ENCODE measurements at regions not wholly inside any gene's neighbourhood (a gene's known extent, or its start where the extent isn't known, plus 50 kb on each side); places are given as distances from the start of the nearest gene placed in this dataset.
"Not testable (repeated sequence)": the region's sequence is repeated elsewhere in the genome, so short reads cannot be mapped to it uniquely, and the experiment has no call there.

DNA sequence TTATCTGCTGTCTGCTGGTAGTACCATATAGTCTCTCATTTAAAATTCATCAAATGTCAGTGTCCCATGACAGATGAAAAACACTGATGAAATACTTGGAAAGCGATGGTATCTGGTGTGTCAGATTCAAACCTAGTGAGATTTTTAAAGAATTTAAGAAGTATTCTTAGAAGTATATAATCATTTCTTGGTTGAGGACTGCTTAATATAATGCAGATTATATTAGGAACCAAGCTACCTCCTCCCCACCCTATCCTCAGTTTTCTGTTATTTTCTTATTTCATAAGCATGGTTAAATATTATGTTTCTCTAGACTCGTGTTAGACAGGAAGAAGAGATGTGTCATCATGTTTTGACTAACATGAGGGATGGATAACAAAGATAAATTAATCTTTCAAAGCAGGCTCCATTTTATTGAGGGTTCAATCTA, 118.5 kb downstream of the GLUD2 start:
- intact Hi-C loops (cut with DNase I) = no loop called here
- no peak for DNase-seq (ENCODE audit: low spot score)

DNA sequence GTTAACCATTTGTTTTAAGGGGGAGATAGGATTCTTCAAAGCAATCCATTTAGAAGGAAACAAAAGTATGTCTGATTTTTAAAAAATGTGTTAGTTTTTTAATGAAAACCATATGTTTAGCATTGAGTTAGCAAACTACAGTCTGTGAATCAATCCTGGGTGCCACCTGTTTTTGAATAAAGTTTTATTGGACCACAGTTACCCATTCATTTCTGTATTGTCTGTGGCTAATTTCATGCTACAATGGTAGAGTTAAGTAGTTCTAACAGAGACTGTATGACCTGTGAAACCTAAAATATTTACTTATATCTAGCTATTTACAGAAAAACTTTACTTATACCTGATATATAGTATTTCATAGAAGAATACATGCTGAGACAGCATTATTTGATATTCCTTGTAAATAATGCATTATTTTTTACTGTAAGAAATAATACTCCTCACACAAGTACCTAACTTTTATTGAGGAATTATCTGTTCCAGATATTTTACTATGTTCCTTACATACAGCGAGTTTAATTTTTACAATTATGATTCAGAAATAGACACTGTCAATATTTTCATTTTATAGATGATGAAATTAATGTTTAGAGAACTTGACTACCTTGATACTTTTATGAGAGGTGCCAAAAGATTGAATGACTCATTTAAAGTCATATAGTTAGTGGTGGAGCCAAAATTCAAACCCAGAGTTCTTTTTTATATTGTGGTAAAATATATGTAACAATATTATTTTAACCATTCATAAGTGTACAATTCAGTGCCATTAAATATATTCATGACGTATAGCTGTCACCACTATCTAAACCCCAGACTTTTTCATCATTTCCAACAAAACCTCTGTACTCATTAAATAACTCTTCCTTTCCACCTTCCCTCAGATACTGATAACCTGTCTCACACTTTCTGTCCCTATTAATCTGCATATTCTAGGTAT, 122.0 kb downstream of the GLUD2 start:
- intact Hi-C loops (cut with DNase I) = no loop called here
- no peak for DNase-seq (ENCODE audit: low spot score)

DNA sequence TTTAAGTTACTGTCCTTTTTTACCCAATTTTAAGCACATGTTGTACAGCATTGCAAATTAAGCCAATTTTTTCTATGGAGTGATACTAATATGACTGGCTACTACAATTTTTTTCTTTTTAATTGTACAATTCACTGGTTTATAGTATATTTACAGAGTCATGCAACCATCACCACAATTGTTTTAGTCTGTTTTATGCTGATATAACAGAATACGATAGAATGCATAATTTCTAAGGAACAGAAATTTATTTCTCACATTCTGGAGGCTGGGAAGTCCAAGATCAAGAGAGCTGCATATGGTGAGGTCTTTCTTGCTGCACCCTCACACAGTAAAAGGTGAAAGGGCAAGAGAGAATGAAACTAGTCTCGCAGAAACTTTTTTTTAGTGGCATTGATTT, 125.3 kb downstream of the GLUD2 start:
- intact Hi-C loops (cut with DNase I) = no loop called here
- no peak for DNase-seq (ENCODE audit: low spot score)

DNA sequence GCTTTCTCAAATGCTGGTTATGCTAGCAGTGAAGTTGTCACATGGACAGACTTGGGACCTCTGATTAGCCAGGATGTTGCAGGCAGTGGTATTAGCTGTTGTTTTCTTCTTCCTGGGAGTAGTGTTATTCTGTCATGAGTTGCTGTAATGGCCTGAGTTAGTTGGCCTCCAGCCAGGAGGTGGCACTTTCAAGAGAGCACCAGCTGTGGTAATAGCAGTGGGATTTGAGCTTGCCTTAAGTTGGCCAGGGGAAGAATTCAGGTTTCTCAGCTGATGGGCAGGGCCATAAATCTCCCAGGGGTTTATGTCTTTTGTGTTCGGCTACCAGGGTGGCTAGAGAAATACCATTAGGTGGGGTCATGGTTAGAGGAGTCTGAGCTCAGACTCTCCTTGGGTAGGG, 132.6 kb downstream of the GLUD2 start:
- no peak for DNase-seq (ENCODE audit: low spot score)
- intact Hi-C loops (cut with DNase I) = no loop called here

DNA sequence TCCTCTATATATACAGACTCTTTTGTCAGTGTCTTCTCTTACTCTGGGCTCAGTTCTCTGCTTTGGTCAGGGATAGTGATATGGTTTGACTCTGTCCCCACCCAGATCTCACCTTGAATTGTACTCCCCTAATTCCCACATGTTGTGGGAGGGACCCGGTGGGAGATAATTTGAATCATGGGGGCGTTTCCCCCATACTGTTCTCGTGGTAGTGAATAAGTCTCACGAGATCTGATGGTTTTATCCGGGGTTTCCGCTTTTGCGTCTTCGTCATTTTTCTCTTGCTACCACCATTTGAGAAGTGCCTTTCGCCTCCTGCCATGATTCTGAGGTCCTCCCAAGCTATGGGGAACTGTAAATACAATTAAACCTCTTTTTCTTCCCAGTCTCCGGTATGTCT, 144.4 kb downstream of the GLUD2 start:
- intact Hi-C loops (cut with DNase I) = no loop called here
- DNase-seq (ENCODE audit: low spot score) = no peak

DNA sequence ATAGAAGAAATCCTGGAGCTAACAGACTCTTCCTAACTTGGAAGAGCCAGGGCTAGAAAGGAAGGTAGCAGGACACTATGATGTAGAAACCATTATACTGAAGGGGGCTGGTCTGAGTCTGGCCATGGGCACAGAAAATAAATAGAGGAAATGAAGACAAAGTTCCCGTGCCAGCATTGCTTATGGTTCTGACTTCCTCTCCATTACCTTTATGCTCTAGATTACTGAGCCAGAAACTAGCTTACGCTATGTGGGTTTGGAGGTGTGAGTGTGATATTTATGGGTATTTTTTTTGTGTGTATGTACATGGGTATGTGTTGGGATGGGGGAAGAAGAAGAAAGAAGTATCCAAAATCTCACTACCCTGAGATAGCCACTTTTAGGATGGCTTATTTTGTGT, 148.3 kb downstream of the GLUD2 start:
- intact Hi-C loops (cut with DNase I) = no loop called here
- DNase-seq (ENCODE audit: low spot score) = no peak

DNA sequence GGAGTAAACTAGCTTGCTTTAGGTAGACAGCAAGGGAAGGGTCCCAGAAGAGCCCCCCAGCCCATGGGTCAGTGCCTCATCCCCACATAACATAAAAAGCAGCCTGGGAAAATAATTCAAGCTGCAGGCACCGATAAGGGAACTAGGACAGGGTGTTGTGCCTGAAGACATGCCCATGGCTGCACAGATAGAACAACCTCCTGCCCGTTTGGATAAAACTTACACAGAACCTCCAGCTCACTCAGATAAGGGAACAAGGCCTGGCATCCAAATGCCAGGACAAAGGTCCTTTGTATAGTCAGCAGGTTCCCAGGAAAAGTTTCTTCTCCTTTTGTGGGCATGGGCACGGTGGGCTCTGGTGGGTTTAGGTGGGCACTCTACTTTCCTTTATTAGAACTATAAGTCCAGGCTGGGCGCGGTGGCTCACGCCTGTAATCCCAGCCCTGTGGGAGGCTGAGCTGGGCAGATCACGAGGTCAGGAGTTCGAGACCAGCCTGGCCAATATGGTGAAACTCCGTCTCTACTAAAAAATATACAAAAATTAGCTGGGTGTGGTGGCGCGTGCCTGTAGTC, 149.5 kb downstream of the GLUD2 start:
- DNase-seq (ENCODE audit: low spot score); intact Hi-C loops (cut with DNase I): not testable (repeated sequence)

DNA sequence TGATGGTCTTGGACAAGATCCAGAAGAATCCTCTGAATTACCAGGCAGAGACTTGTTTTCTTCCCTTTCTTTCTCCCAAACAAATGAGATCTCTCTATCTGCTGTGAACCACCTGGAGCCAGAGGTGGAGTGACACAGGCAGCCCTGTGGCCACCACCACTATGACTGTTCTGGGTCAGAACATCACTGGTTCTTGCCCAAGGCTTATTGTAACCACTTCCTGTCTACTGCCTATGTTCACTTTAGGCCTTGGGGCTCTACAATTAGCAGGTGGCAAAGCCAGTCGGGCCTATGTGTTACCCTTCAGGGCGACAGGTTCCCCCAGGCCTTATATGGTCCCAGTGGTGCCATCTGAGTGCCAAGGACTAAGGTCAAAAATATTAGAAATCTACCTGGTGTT, 161.2 kb downstream of the GLUD2 start:
- no peak for DNase-seq (ENCODE audit: low spot score)
- intact Hi-C loops (cut with DNase I) = no loop called here

DNA sequence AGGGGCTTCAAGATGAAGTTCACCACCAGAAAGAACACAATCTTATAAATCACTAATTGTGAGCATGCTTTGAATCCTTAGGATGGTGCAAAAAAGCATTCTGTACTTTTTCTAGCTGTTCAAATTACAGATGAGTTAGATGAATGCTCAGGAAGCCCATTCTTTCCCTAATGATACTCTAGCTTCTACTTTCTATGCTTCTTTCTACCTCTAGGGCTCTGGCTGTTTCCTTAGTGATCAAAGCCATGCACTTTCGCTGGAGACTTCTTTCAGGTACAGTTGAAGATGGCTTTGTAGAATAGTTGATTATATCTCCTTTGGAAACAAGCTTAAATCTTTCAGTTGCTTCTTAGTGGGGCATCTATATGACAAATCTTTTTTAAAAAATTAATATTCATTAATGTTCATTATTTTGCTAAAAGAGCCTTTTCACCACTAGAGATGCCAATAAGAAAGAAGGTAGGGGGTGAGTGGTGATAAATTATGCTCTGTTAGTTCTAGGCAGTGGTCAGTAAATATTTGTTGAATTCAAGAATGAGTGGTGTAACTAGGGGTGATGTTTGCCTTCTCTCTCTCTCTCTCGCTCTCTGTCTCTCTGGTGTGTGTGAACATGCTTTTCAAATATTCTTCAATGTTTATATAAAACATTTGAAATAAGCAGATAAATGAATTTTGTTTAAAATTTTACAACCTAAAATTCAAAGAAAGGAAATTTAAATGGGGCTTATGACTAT, 169.4 kb downstream of the GLUD2 start:
- intact Hi-C loops (cut with DNase I) = no loop called here
- DNase-seq (ENCODE audit: low spot score) = no peak

DNA sequence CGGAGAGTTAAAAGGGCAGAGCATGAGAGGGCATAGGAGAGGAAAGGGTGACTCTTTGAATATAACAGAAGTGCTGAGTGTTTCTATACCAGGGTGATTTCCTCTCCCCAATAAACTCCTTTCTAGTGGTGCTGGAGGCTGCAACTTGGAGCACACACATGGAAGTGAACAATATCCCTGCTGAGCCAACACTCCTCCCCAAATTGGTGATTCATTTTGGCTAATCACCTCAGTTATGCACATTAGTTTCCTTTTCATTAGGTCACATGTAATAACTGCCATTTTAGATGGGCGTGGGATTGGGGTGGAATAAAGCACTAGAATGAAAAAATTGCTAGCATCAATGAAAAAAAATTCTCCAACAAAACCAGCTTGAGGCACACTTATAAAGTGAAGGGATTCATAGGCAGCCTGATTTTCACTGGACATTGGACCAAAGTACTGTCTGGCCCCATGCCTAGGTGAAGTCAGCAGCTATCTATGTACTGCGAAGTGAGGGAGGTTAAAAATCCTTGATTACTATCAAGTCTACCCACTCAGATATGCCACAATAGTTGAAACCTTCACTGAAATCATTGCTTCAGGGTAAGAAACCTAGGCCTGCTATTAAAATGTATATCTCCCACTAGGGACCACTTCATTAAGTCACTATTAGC, 174.0 kb downstream of the GLUD2 start:
- DNase-seq (ENCODE audit: low spot score) = no peak
- intact Hi-C loops (cut with DNase I) = no loop called here

DNA sequence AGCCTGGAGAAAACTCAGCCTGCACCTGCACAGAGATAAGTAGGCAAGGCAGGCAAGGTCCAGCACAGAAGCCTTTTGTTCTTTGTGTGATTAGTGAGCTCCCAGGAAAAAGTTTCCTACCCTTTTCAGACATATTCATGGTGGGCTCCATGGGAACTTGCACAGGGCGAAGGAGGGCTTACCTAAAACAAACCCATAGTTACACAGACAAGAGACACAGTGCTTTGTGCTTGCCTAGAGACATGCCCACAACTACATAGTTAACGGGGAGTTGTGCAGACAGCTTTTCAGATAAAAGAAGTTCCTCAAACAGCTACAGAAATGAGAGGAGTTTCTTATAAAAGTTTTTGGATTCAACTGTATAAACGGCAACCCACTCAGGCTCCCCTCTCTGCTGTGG, 180.5 kb downstream of the GLUD2 start:
- intact Hi-C loops (cut with DNase I) = no loop called here

DNA sequence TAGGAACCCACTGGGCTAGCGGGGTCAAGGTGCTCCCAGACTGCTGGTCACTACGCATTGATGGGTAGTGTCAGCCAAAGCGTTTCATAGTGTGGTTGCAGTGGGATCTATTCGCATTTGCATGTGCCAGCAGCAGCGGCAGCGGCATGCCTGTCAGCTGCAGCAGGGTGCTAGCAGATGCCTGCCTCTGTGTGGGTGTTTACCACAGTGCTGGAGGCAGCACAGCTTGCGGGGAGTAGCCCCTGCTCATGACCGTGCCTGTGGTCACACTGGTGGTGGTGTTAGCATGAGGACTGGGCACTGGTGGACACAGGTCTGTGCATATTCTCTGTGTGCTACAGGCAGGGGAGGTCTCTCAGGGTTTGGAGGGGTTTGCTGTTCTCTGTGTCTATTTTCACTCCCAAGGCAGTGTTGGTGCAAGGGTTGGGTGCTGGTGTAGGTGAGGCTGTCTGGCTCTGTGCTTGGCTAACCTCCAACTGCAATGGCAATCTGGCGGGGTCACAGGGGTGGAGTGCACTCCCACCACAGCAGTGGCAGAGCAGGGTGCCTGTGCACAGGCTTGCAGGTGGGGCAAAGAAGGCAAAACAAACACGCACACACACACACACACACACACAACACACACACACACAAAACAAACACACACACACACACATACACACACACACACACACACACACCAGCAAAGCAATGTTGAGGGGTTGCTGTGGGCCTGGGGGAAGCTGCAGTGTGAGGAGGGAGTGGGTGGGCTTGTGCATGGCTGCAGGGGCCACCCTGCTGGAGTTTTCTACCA, 184.4 kb downstream of the GLUD2 start:
- intact Hi-C loops (cut with DNase I) = no loop called here
- no peak for DNase-seq (ENCODE audit: low spot score)

More for the DNA sequence above, 180.5 kb downstream of the GLUD2 start:
- no peak for DNase-seq (ENCODE audit: low spot score)

DNA sequence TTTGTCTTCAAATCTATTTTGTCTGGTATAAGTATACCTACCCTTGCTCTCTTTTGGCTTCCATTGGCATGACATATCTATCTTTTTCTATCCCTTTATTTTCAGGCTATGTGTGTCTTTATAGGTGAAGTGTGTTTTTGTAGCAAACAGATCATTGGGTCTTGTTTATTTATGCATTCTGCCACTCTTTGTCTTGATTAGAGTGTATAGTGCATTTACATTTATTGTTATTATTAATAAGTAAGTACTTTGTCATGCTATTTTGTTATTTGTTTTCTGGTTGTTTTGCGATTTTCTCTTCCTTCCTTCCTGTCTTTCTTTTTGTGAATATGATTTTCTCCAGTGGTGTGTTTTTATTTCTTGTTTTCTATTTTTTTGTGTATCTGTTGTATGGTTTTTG, 188.6 kb downstream of the GLUD2 start:
- no peak for DNase-seq (ENCODE audit: low spot score)
- intact Hi-C loops (cut with DNase I) = no loop called here

DNA sequence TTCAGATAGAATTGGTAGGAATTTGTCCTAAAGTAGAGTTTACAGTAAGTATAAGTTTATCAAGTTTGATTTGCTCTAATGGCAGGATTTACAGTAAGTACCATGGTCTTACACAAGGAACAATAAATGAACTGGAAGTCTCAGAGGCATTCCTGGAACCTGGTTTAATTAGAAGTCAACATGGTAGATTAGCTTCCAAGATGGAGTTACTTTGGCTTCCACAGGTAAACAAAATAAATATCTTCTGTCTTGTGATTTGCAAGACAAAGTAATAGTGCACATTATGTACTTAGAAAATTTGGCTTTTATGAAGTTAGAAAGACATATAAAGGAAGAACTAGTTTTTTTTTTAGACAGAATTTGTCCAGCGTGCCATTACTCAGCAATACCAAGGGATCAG, 190.7 kb downstream of the GLUD2 start:
- DNase-seq (ENCODE audit: low spot score) = no peak
- intact Hi-C loops (cut with DNase I) = no loop called here

DNA sequence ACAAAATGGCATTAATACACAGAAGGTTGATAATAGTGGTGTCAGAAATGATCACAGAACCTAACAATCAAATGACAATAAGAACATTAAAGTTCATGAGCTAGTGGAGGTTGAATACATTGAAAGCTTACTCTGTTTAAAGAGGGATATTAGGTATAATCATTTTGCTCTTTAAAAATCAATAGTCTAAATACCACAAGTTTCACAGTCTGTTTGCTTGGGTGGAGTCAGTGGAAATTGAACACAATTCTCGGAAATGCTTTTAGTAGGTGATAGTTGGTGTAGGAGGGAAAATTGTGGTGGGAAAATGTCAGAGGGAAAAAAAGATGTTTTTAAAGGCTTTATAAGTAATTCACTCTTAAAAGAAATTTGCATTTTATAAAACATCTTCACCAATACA, 197.1 kb downstream of the GLUD2 start:
- intact Hi-C loops (cut with DNase I) = no loop called here
- DNase-seq (ENCODE audit: low spot score) = no peak

DNA sequence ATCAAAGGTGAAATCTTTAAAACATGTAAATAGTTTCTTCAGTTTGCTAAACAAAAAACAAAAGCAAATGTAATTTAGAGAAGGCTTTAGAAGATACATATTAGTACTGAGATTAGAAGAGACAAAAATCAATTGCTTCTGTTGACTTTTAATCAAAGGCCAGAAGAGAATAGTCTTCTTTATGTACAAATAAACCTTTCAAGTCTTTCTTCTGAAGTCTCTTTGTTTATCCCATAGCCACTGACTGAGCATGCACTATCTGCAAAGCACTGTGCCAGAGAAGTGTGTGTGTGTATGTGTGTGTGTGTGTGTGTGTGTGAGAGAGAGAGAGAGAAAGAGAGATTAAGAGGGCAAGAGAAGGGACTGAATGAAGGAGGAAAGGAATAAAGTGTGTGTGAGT, 198.4 kb downstream of the GLUD2 start:
- no peak for DNase-seq (ENCODE audit: low spot score)
- intact Hi-C loops (cut with DNase I) = no loop called here

DNA sequence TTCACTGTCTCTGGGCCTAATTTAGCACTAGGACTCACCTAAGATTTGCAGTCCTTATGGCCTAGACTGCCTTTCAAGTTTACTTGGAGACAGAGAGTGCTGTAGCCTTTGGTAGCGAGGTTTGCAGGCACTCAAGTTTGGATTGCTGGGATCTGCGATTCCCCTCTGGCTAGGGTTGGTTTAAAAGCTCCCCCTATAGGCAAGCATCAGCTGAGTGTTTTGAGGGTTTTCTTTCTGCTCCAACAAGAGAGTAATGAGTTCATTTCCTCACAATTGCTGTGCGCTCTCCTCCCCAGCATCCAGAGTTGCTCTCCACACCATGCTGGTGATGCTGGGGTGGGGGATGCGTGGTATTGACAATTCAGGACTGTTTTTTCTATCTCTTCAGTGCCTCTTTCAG, 206.9 kb downstream of the GLUD2 start:
- no peak for DNase-seq (ENCODE audit: low spot score)
- intact Hi-C loops (cut with DNase I) = no loop called here

DNA sequence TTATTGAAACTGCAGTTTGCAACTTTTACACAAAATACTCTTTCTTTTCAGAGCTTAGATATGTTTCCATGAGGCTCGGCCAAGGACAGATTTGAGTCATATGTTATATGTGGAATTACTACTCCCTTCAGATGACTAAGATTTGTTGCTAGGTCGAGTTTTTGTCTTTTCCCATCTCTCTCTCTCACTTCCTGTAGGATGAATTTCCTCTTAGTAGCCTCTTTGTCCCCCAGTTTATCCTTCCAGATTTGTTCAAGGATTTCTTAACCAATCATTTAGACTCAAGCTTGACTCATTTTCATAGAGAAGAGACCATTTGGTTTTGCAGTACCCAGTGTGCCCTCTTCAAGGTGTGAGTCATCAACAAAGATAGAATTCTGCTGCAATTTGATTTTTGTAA, 209.2 kb downstream of the GLUD2 start:
- DNase-seq (ENCODE audit: low spot score) = no peak
- intact Hi-C loops (cut with DNase I) = no loop called here

DNA sequence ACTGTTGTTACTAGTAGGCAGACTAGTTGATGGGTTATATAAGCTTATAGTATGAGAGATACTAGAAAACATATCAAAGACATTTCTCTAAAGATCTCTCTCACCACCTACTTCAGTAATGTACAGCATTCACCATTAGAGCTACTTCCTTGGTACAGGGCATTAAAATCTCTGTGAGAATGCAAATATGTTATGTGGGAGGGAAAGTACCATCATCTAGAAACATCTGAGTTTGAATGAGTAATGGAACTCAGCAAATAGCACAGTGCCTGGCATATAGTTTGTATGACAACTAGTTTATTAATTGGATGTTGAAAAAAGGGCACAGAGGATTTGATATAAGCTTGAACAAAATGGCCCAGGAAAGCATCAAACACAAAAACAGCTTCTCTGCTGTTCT, 211.1 kb downstream of the GLUD2 start:
- no peak for DNase-seq (ENCODE audit: low spot score)
- intact Hi-C loops (cut with DNase I) = no loop called here

All from cardiac septum (tissue), 1 donor.